ENCODE measurements at regions not wholly inside any gene's neighbourhood (a gene's known extent, or its start where the extent isn't known, plus 50 kb on each side); places are given as distances from the start of the nearest gene placed in this dataset.

DNA sequence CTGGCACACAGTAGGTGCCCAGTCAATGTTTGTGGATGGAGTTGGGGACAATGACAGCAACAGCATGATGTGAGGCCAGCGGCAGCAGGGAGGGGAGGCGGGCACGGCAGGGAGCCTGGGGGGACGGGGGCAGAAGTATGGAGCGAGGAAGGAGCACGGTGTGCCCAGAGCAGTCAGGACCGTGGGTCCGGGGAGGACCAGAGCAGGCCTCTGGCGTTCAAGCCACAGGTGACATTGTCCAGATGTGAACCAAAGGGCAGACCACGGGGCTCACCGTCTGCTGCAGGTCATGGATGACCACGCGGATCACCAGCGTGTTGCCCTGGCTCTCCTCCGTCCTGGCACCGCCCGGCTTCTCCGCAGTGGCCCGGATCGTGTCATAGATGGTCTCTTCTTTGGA, 105.5 kb downstream of the SHANK2 start:
- DNase-seq (ENCODE audit: low read depth) = no peak
- no peak overlapping the region for H3K4me3 ChIP-seq (ENCODE audit: low read length)
- TF ChIP-seq, protein P1, sequence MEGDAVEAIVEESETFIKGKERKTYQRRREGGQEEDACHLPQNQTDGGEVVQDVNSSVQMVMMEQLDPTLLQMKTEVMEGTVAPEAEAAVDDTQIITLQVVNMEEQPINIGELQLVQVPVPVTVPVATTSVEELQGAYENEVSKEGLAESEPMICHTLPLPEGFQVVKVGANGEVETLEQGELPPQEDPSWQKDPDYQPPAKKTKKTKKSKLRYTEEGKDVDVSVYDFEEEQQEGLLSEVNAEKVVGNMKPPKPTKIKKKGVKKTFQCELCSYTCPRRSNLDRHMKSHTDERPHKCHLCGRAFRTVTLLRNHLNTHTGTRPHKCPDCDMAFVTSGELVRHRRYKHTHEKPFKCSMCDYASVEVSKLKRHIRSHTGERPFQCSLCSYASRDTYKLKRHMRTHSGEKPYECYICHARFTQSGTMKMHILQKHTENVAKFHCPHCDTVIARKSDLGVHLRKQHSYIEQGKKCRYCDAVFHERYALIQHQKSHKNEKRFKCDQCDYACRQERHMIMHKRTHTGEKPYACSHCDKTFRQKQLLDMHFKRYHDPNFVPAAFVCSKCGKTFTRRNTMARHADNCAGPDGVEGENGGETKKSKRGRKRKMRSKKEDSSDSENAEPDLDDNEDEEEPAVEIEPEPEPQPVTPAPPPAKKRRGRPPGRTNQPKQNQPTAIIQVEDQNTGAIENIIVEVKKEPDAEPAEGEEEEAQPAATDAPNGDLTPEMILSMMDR (conservative IDR thresholded peaks at IDR 0.05; ENCODE audit: low read length) = no peak

DNA sequence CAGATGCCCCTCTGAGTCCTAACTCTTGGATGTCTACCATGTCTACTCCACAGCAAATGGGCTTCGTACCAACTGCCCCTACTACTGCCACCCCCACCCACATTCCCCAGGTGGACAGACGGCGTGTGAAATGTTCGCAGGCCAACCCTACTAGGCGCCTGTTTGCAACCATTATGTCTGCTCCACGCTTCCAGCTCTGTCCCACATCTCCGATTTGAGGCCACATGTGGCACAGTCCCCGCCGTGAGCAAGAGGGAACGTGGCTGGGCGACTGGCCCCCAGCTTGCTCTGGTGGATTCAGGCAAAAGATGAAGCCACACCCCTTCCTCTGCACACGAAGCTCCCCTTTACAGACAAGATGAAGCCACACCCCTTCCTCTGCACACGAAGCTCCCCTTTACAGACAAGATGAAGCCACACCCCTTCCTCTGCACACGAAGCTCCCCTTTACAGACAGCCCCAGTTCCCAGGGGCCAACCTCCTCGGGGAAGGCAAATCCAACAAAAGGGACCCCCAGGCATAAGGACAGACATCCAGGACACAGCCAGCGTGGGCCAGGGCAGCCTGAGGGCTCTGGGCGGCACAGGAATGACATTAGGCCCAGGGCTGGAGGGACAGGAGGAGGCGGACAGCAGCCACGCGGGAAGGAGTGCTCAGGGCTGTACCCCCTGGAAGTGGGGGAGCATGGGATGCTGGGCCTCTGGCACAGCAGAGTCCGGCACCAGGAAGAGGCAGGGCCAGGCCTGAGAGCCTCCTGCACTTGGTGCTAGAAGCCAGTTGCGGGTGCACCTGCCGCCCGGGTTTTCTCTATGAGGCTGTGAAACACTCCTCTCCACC, 106.2 kb downstream of the SHANK2 start:
- H3K4me3 ChIP-seq (ENCODE audit: low read length) = no peak overlapping the region
- DNase-seq (ENCODE audit: low read depth) = no peak
- TF ChIP-seq, protein P1 (conservative IDR thresholded peaks at IDR 0.05; ENCODE audit: low read length) = no peak

DNA sequence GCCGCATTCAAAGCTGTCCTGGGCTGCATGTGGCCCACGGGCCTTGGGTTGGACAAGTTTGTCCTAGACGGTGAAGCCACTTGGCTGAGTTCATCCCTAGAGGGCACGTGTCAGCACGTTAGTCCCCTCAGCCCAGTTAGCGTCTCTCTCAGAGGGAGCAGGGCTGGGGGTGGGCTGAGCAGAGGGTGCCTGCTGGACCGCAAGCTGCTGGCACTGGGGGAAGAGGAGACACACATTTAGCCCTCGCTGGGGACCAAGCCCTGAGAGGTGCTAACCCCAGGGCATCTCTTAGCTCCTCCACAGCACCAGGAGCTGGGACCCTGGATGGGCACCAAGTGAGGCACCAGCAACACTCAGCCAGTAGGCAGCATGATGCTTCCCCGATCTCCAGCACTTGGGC, 107.0 kb downstream of the SHANK2 start:
- TF ChIP-seq, protein P1 (conservative IDR thresholded peaks at IDR 0.05; ENCODE audit: low read length) = no peak
- DNase-seq (ENCODE audit: low read depth) = no peak
- H3K4me3 ChIP-seq (ENCODE audit: low read length) = no peak overlapping the region

DNA sequence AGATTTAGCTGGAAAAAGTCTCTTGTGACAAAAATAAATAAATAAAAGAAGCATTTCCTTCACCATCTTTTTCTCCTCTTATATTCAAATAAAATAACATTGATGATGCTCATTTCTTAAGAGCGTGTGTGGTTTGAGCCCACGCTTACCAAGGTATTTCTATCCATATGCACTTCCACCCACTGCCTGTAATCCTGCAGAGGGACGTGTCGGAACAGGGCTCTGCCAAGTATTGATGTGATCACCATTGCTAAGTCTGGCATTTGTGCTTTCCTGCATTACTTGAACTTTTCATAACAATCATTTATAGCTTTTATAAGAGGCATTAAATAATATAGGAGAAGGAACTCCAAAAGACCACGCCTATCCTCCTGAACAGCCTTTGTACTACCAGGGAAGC, 107.6 kb downstream of the SHANK2 start:
- TF ChIP-seq, protein P1 (conservative IDR thresholded peaks at IDR 0.05; ENCODE audit: low read length) = no peak
- no peak overlapping the region for H3K4me3 ChIP-seq (ENCODE audit: low read length)
- DNase-seq (ENCODE audit: low read depth) = no peak

DNA sequence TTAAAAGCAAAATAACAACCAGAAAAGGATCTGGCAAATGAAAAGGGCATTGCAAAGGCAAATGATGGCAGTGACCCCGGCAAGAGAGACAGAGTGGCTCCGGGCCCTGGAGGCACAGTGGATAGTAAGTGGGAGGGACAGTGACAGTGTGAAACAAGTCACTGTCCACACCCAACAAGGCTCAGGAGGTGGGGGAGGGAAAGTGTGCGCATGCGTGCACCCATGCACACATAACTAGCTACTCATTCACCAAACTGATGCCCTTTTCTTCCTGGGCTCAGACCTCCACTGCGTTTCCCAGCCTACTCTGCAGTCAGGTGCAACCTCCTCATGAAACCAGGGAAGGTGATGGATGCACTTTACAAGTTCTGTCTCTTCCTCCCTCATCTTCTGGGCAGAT, 108.4 kb downstream of the SHANK2 start:
- no peak for DNase-seq (ENCODE audit: low read depth)
- TF ChIP-seq, protein P1 (conservative IDR thresholded peaks at IDR 0.05; ENCODE audit: low read length) = no peak
- no peak overlapping the region for H3K4me3 ChIP-seq (ENCODE audit: low read length)

DNA sequence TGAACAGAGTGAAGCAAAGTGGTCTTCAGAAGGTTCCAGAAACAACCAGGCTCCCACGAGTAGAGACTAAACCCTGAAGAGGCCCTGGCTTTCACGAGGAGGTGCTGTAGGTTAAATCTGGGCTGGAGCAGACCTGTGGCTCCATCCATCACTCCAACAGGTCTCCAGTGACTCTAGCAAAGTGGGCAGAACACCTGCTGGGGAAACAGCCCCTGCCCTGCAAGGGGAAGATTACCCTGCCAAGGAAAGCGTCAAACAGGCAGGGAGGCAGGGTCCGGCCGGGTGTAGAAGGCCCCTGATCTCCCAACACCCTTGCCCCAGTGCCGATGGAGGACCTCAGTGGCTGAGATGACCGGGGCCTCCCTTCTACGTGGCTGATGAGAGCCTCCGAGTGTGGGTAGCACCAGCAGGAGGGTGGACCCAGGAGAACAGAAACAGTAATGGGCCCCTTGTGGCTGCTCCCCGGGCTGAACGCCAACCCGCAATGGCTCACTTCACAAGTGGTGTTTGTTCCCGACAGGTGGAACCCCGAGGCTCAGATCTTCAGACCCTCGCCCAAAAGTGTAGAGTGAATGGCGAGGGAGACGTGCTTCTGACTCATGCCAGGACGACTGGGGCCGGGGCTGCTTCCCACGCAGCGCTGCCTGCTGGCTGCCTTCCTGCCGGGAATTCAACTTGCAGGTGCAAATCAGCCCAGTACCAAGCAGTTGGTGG, 112.0 kb downstream of the SHANK2 start:
- no peak for DNase-seq (ENCODE audit: low read depth)
- no peak overlapping the region for H3K4me3 ChIP-seq (ENCODE audit: low read length)
- TF ChIP-seq, protein P1 (conservative IDR thresholded peaks at IDR 0.05; ENCODE audit: low read length) = no peak

Data from AG10803 (cell line).